ENCODE measurements at regions not wholly inside any gene's neighbourhood (a gene's known extent, or its start where the extent isn't known, plus 50 kb on each side); places are given as distances from the start of the nearest gene placed in this dataset.

DNA sequence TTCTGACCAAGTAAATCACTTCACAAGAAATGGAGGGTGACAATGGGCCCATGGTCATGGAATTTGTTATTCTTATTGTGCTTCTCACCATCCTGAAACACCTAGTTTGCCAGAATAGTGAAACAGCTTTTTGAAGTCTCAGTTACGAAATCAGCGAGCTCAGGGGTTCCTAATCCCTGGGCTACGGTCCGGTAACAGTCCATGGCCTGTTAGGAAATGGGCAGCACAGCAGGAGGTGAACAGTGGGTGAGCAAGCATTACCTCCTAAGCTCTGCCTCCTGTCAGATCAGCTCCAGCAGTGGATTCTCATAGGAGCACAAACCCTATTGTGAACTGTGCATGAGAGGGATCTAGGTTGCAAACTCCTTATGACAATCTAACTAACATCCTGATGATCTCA is 1356.3 kb downstream of the KCNT2 start:
- Histone ChIP-seq H3K27me3 (replicated peaks in 1 of 2; ENCODE audit: control insufficient read depth in 2 of 2, insufficient read depth in 2 of 2, low read length in 1 of 2) (no peaks in the 10 kb centered on the region), H3K9ac (ENCODE audit: control insufficient read depth, insufficient read depth, low read length) (no peak overlapping the region), H4K20me1 (ENCODE audit: control insufficient read depth, insufficient read depth) (no peaks in the 10 kb centered on the region), H2AFZ (ENCODE audit: control insufficient read depth, low read depth, low read length) (no peak overlapping the region), H3K4me3 (no peak overlapping the region), H3K4me1 (ENCODE audit: control insufficient read depth, insufficient read depth, low read length) (no peaks in the 10 kb centered on the region), H3K79me2 (ENCODE audit: control insufficient read depth, insufficient read depth, low read length) (no peaks in the 10 kb centered on the region), H3K4me2 (ENCODE audit: control insufficient read depth, insufficient read depth) (no peak overlapping the region), H3K36me3 (ENCODE audit: control insufficient read depth in 2 of 2, insufficient read depth in 2 of 2, low read length in 1 of 2) (no peaks in the 10 kb centered on the region), H3K9me3 (replicated peaks; ENCODE audit: control insufficient read depth, insufficient read depth, low read length) (no peaks in the 10 kb centered on the region), H3K27ac (ENCODE audit: control insufficient read depth, insufficient read depth) (no peak overlapping the region)
- ChIA-PET CTCF (no interaction called here), RAD21 (ENCODE audit: unreplicated experiment) (no interaction called here), POLR2A (no interaction called here), SMC1A (ENCODE audit: uncharacterized antibody, unreplicated experiment) (interaction anchor here (0.5 to 1.4 kb wide), 2 partner anchors 20 to 281 kb away, joined by 3 read pairs; no protein-coding TSS in a partner anchor)
- WGBS (ENCODE audit: insufficient coverage, insufficient replicate concordance, low lambda C conversion rate, missing lambda C conversion rate), result 59% methylated on average over 4 of the region's 4 CpGs
- ATAC-seq (no peak), DNase-seq (ENCODE audit: low read depth, low spot score) (no peak), FAIRE-seq (no peak)
- no TSS peak for BruUV-seq (replicated peaks)
- intact Hi-C loops (cut with micrococcal nuclease; ENCODE audit: unreplicated experiment), result no loop called here
- in situ Hi-C loops (cut with MboI), result no loop called here
- no peak for TF ChIP-seq CEBPZ (IDR thresholded peaks at IDR 0.05; ENCODE audit: low read depth, low read length)
- TF ChIP-seq, protein P1, sequence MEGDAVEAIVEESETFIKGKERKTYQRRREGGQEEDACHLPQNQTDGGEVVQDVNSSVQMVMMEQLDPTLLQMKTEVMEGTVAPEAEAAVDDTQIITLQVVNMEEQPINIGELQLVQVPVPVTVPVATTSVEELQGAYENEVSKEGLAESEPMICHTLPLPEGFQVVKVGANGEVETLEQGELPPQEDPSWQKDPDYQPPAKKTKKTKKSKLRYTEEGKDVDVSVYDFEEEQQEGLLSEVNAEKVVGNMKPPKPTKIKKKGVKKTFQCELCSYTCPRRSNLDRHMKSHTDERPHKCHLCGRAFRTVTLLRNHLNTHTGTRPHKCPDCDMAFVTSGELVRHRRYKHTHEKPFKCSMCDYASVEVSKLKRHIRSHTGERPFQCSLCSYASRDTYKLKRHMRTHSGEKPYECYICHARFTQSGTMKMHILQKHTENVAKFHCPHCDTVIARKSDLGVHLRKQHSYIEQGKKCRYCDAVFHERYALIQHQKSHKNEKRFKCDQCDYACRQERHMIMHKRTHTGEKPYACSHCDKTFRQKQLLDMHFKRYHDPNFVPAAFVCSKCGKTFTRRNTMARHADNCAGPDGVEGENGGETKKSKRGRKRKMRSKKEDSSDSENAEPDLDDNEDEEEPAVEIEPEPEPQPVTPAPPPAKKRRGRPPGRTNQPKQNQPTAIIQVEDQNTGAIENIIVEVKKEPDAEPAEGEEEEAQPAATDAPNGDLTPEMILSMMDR (IDR thresholded peaks at IDR 0.05 in 2 of 3, conservative IDR thresholded peaks at IDR 0.05 in 1 of 3; ENCODE audit: control insufficient read depth in 2 of 3, extremely low read depth in 1 of 3, insufficient read depth in 1 of 3, low read depth in 3 of 3, low read length in 3 of 3), result no peak
- TF ChIP-seq, protein P2, sequence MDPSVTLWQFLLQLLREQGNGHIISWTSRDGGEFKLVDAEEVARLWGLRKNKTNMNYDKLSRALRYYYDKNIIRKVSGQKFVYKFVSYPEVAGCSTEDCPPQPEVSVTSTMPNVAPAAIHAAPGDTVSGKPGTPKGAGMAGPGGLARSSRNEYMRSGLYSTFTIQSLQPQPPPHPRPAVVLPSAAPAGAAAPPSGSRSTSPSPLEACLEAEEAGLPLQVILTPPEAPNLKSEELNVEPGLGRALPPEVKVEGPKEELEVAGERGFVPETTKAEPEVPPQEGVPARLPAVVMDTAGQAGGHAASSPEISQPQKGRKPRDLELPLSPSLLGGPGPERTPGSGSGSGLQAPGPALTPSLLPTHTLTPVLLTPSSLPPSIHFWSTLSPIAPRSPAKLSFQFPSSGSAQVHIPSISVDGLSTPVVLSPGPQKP (IDR thresholded peaks at IDR 0.05; ENCODE audit: low read depth, low read length), result no peak
- TF ChIP-seq SP1 (IDR thresholded peaks at IDR 0.05; ENCODE audit: low read depth, low read length), result no peak
- TF ChIP-seq CUX1 (IDR thresholded peaks at IDR 0.05; ENCODE audit: insufficient replicate concordance, low read depth, low read length), result no peak
- TF ChIP-seq, protein P3, sequence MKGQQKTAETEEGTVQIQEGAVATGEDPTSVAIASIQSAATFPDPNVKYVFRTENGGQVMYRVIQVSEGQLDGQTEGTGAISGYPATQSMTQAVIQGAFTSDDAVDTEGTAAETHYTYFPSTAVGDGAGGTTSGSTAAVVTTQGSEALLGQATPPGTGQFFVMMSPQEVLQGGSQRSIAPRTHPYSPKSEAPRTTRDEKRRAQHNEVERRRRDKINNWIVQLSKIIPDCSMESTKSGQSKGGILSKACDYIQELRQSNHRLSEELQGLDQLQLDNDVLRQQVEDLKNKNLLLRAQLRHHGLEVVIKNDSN (IDR thresholded peaks at IDR 0.05; ENCODE audit: borderline replicate concordance, extremely low read length, insufficient read depth, low read depth, low read length), result no peak
- no peak for TF ChIP-seq E2F8 (IDR thresholded peaks at IDR 0.05; ENCODE audit: low read depth, partially characterized antibody)
